Pulmonary artery endothelial cell (primary cell): ENCODE measurements at regions not wholly inside any gene's neighbourhood (a gene's known extent, or its start where the extent isn't known, plus 50 kb on each side); places are given as distances from the start of the nearest gene placed in this dataset.

ENCODE experiments used
- DNase-seq: peaks from one replicate; pipeline ENCODE4 v3.0.0-alpha.2; 2011; ENCODE audit warnings: low read depth, low spot score

DNA sequence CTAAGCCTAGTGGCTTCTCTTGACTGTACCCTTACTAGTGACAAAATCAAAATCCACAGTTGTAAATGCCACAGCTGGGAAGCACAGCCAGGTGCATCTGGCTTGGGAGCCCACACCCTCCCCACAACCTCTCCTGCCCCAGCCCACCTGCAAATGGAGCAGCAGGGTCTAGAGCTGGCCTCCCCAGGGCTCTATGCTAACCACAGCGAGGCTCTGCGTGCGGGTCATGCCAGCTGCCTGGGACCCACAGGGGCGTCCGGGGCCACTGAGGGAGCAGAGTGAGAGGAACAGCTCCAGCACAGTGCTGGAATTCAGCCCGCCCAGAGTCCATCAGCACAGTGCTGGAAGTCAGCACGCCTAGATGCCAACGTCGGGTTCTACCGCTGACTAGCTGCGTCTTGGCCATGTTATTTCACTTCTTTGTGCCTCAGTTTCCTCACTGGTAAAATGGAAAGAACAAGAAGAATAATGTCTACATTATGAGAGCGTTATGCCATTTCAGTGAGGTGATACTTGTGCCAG lies 109.1 kb upstream of the ID2 start:
- no peak for DNase-seq

- no peak for DNase-seq
These were observed 108.5 kb upstream of the ID2 start for GRCh38 chr2:8573234-8573941.

GRCh38 chr2:8573942-8574195 lies 108.0 kb upstream of the ID2 start:
- DNase-seq, result no peak

DNA sequence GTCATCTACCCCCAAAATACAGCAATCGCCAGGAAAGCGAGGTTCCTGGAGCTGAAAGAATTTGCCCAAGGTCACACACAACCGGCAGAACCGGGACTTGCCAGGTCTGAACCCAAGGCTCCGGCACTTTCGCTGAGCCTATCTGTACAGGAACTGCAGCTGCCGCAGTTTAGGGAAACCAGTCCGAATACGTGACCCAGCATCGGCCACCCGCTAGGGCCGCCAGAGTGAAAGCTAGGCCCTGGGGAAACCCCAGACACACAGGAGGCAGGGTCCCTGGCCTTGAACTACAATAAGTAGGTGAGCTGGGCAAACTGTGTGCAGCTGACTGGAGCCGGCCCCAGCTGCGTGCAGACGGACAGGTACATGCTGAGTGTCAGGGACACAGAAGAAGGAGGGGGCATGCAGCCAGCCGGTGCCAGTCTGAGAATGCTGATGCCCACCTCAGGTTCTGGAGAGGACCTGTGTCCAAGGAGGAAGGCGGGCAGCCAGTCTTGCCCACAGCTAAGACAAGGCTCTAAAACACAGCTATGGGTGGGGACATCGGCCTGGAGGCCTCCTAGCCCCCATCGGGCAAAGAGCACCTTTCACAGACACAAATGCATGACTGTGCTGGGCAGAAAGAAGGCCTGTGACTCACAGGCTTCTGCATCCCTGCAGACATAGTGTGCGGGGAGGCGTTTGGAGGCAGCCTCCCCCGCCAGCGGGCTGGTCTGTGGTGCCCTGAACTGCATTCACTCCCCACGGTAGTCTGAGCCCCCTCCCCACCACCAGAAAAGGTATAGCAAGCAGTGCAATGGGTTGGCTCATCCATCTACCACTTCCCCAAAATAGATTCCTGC lies 107.4 kb upstream of the ID2 start:
- no peak for DNase-seq

- no peak for DNase-seq
These were observed 106.6 kb upstream of the ID2 start for GRCh38 chr2:8575038-8575833.

DNA sequence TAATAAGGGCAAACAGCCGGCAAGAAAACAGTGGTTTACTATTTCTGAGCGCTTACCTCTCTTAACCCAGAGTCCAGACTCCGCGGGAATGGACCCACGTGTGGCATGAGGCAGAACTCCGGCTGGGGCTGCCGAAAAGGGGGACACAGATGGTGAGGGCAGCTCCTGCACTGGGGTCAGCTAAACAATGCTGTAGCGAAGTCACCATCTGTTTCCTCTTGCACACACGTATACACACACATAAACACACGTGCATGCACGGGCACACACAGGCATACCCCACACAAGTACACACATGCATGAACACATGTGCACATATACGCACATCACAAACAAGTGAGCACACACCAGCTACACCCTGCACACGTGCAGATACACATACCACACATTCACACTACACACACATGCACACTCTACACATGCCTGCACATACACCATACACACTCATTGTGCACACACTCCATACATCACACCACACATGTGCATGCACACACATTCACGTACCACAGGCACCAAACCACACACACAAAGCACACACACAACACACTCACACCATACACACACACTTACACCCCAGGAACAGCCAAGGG lies 105.9 kb upstream of the ID2 start:
- no peak for DNase-seq

DNA sequence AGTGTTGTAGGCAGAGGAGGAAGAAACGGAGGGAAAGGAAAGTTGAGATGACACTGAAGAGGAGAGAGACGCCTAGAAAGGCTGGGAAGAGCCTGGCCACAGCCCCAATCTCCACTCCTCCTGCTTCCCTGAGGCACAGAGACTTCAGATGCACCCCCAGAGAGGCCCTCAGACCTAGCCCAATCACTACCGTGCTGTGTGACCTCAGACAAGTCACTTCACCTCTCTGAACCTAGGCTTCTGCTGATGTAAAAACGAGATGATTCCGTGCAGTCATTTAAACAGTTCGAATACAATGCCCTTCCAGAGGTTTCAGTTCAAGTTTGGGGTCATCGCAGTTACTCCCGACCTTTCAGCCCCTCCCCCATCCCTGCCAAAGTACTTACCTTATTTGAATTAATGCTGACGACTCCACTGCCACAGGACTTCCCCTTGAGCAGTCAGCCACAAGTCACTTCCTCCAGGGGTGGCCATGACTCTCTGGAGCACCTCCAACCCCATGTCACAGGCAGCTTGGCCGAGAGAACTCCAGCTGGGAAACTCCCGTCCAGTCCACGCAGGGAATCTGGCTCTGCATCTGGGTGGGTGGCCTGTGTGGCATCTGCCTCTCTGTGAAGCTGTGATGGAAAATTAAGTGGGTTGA lies 105.2 kb upstream of the ID2 start:
- no peak for DNase-seq

- no peak for DNase-seq
These were observed 104.3 kb upstream of the ID2 start for GRCh38 chr2:8577573-8577972.

DNA sequence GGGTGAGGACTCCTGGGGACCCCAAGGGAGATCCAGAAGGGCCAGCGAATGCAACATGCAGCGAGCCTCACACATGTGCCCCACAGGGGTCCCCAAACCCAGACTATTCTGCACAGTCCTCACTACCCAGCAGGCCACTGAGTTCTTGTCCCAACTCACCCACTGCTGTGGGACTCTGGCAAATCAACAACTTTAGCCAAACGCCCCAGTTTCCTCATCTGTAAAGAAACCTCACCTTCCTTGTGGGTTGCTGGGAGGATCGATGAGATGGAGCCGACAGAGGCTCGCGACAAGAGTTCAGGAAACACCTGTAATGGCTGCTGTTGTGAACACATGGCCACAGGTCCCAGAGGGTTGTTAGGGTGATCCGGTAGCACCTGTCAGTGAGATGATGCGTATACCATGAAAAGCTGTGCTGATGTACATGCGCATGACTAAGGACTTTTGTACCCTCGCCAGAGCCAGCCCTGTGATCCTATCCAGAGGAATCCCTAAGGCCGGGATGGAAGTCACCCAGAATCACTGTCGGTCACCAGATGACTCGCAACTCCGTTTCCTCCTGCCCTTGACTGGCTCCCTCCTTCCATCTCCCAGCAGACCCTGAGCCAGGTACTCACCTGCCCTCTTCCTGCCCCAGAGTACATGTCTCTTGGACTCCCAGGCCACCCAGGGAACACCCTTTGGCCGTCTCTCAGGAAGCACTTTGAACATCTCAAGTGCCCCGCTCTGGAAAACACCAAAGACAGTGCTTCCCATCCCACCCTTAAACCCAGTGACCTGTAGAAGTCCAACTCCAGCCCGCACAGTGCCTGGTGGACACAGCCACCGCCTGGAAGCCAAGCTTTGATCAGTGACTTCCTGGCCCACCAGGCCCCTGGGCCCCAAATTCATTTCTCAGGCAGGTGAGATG lies 103.3 kb upstream of the ID2 start:
- no peak for DNase-seq

DNA sequence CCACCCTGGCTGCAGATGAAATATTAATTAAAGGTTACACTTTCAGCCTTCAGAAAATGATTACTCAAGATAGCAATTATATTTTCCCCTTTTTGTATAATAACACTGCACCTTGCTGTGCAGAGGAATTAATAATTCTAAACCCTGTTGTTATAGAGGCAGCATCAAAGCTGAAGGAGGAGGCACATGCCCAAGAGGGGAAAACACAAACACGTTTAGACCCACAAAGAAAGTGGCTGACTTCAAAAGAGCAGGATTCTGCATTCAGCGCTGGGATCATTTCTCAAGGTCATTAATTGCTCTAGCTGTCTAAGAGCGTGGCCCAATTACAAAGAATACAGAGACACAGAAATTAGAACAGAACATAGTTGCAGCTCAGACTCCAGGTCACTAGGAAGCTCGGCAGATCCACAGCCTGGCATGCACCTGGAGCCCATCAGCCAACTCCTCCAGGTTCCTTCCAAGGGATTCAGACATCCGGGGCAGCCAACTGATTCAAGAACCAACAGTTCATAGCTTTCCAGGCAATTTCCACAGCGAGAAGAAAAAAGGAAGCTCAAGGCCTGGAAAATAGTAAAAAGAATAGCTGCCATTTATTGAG lies 102.3 kb upstream of the ID2 start:
- no peak for DNase-seq

GRCh38 chr2:8580316-8581233 lies 101.3 kb upstream of the ID2 start:
- DNase-seq, result no peak

GRCh38 chr2:8581234-8581561 lies 100.7 kb upstream of the ID2 start:
- no peak for DNase-seq

GRCh38 chr2:8581601-8582041 lies 100.2 kb upstream of the ID2 start:
- no peak for DNase-seq

GRCh38 chr2:8582191-8582590 lies 99.7 kb upstream of the ID2 start:
- no peak for DNase-seq

DNA sequence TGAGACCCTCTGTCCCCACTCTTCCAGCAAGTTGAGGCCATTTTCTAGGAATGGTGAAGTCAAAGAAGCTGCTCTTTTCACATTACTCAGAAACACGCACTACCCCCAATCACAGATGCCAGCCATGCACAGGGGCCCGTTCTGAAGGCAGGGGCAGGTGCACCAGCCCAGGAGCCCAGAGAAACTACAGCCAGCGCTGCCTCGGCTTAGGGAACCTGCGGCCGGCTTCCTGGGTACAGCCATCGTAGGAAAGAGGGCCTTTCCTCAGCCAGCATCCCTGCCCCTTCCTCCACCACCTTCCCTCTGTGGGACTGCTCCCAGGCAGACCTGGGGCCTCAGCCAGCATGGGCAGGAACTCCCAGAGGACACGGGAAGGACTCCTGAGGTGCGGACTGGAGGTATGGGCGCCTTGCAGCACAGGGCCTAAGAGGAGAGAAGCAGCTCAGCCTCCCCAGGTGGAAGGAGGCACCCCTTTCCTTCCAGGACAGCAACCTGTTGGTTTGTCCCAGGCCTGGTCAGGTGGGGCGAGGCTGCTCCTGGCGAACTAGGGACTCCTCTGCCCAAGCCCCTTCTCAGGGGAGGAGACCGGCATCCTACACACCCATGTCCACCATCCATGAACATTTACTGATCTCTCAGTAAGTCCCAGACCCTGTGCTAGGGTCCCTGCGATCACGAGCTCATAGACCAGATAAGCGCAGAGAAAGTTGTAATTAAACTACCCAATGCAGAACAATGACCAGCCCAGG lies 99.0 kb upstream of the ID2 start:
- no peak for DNase-seq

DNA sequence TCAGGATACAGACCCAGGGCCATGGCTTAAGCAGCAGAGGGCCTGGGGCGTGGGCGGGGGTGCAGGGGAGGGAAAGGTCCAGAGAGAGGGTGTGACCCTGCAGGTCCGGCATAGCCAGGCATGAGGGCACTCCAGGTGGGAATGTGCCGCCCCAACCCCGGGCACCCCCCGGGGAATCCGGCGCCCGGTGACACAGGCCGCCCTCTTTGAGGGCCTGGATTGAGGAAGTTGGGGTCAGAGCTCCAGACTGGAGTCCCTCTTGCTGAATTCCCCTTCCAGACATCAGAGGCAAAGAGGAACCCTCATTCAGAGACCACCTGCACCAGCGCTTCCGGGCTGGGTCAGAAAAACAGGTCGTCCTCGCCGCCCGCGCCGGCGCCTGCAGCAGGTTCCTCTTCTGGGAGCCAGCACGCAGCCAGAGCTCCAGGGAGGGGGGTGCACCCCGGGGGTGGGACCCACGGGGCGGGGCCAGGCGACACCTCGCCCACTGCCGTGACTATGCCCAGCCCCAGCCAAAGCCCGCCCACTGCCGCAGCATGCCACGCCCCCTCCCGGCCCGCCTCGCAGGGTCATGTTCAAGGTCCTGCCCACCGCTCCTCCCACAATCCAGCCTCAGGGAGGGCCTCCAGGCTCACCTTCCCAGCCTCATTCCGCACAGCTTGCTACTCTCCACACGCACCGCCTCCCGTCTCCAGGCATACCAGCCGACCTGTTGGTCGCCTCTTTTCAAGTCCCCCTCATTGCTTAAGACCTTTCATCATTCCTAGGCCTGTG lies 98.3 kb upstream of the ID2 start:
- DNase-seq, result no peak
